CD4-positive, alpha-beta T cell treated with Interleukin-1 beta for 1 hour (primary cell): ENCODE measurements at regions not wholly inside any gene's neighbourhood (a gene's known extent, or its start where the extent isn't known, plus 50 kb on each side); places are given as distances from the start of the nearest gene placed in this dataset.

ENCODE experiments used
- DNase-seq, 2 donors: peaks; one replicate each; pipeline ENCODE4 v3.0.0-alpha.2; 2020 to 2022

GRCh38 chr14:61894452-61895077 lies 132.3 kb downstream of the SNAPC1 start:
- peak; percentile 38 to 45 for DNase-seq

GRCh38 chr14:61897300-61897699 lies 135.1 kb downstream of the SNAPC1 start:
- DNase-seq = no peak

- no peak for DNase-seq
These were observed 136.3 kb downstream of the SNAPC1 start for GRCh38 chr14:61898568-61898967.

GRCh38 chr14:61899497-61899896 lies 137.3 kb downstream of the SNAPC1 start:
- no peak for DNase-seq

GRCh38 chr14:61904946-61905345 lies 142.7 kb downstream of the SNAPC1 start:
- no peak for DNase-seq

- peak; percentile 17 to 25 for DNase-seq
These were observed 149.4 kb downstream of the SNAPC1 start for GRCh38 chr14:61911574-61911973.

GRCh38 chr14:61918998-61919397 lies 156.8 kb downstream of the SNAPC1 start:
- DNase-seq = no peak

GRCh38 chr14:61923348-61923747 lies 161.1 kb downstream of the SNAPC1 start:
- DNase-seq = no peak

GRCh38 chr14:61925043-61925442 lies 162.8 kb downstream of the SNAPC1 start:
- DNase-seq = peak in 1 of 2 donors; percentile 6

GRCh38 chr14:61925732-61926435 lies 163.7 kb downstream of the SNAPC1 start:
- DNase-seq = no peak

GRCh38 chr14:61927060-61927459 lies 164.8 kb downstream of the SNAPC1 start:
- no peak for DNase-seq

GRCh38 chr14:61927520-61927919 lies 165.3 kb downstream of the SNAPC1 start:
- no peak for DNase-seq

GRCh38 chr14:61928300-61928699 lies 166.1 kb downstream of the SNAPC1 start:
- no peak for DNase-seq

GRCh38 chr14:61928701-61929100 lies 166.5 kb downstream of the SNAPC1 start:
- DNase-seq = no peak

- DNase-seq = no peak
These were observed 167.4 kb downstream of the SNAPC1 start for GRCh38 chr14:61929651-61930050.

GRCh38 chr14:61930101-61930857 lies 168.1 kb downstream of the SNAPC1 start:
- DNase-seq = no peak

- DNase-seq = no peak
These were observed 170.8 kb downstream of the SNAPC1 start for GRCh38 chr14:61932974-61933373.

GRCh38 chr14:61934385-61934784 lies 172.2 kb downstream of the SNAPC1 start:
- no peak for DNase-seq

- DNase-seq = no peak
These were observed 177.6 kb downstream of the SNAPC1 start for GRCh38 chr14:61939776-61940175.

GRCh38 chr14:61940666-61941420 lies 178.6 kb downstream of the SNAPC1 start:
- no peak for DNase-seq

GRCh38 chr14:61941421-61942150 lies 179.4 kb downstream of the SNAPC1 start:
- no peak for DNase-seq

GRCh38 chr14:61948376-61948775 lies 186.2 kb downstream of the SNAPC1 start:
- no peak for DNase-seq
